Prostate gland (tissue), 2 donors: ENCODE measurements at regions not wholly inside any gene's neighbourhood (a gene's known extent, or its start where the extent isn't known, plus 50 kb on each side); places are given as distances from the start of the nearest gene placed in this dataset.
"Not testable (repeated sequence)": the region's sequence is repeated elsewhere in the genome, so short reads cannot be mapped to it uniquely, and the experiment has no call there.

Source experiments
- DNase-seq: peaks from one replicate; pipeline ENCODE4 v3.0.0-alpha.2; 2019; ENCODE audit warnings: low spot score
- H3K27ac ChIP-seq, 2 donors: fragments of 200-600 bp; sonication (generic); 2 replicates each; pipeline ENCODE4 v1.5.1; 2017 to 2019
- H3K27me3 ChIP-seq: fragments of 200-600 bp; sonication (generic); replicated peaks from 2 replicates; pipeline ENCODE4 v1.5.1; 2019; ENCODE audit not compliant: insufficient read depth
- H3K36me3 ChIP-seq, 2 donors: fragments of 200-600 bp; sonication (generic); 1 replicate in 1 of 2; 2 replicates in 1 of 2; pipeline versions ENCODE4 v1.5.1 to v1.8.1; 2017 to 2019
- H3K4me1 ChIP-seq: fragments of 200-600 bp; sonication (generic); replicated peaks from 2 replicates; pipeline ENCODE4 v1.5.1; 2019
- H3K4me3 ChIP-seq, 2 donors: fragments of 200-600 bp; sonication (generic); 2 replicates each; pipeline ENCODE4 v1.5.1; 2017 to 2019
- H3K9me3 ChIP-seq: fragments of 200-600 bp; sonication (generic); 2 replicates; pipeline ENCODE4 v1.5.1; 2017
- POLR2A ChIP-seq: fragments of 450-650 bp; IDR thresholded peaks from one replicate; pipeline ENCODE4 v1.6.1; 2016; ENCODE audit warnings: antibody characterized with exemption, mild to moderate bottlenecking
- POLR2AphosphoS5 ChIP-seq: sonication (generic); formaldehyde crosslinking; IDR thresholded peaks from one replicate; pipeline ENCODE4 v1.6.1; 2017; ENCODE audit warnings: antibody characterized with exemption
- WGBS: methylation state at CpG from one replicate; pipeline ENCODE4 v1.1.5; 2018; 5-methylcytosine and 5-hydroxymethylcytosine counted together
- intact Hi-C: fragments of 100-400 bp; cut with DNase I; formaldehyde crosslinking; loops from one replicate; pipeline ENCODE4 v1.14.2; 2022
- TF ChIP-seq, protein P1 (sequence below), 4 experiments: fragments of 200-600 bp in 2 of 4; fragments of 450-650 bp in 2 of 4; sonication (generic) in 2 of 4; IDR thresholded peaks; 1 replicate in 3 of 4; 2 replicates in 1 of 4; pipeline ENCODE4 v1.5.1; 2016 to 2019; ENCODE audit warnings: antibody characterized with exemption in 4 of 4, mild to moderate bottlenecking in 2 of 4, moderate library complexity in 2 of 4

DNA sequence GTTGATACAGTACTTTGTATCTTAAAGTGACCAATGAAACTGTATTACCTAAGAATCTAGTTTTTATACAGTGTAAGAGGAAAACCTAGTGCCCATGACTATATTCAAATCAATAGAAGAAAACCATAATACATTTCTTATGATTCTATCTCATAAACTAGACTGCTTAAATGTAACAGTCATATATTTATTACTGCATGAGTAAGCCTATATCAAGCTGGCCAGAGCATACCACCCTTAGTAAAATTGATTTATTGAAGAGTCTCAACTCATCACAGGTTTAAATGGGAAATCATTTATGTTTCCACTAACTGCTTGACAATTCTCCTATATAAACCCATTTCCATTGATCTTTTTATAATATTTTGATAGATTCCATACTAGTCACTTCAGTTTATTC lies 1059.2 kb upstream of the LRRTM1 start:
- intact Hi-C loops, result no loop called here
- Histone ChIP-seq H3K4me3 (no peak overlapping the region), H3K9me3 (no peaks in the 10 kb centered on the region), H3K4me1 (no peaks in the 10 kb centered on the region), H3K27me3 (no peaks in the 10 kb centered on the region), H3K27ac (no peak overlapping the region), H3K36me3 (no peaks in the 10 kb centered on the region)
- no peak for TF ChIP-seq POLR2AphosphoS5
- no peak for TF ChIP-seq POLR2A
- TF ChIP-seq, protein P1, sequence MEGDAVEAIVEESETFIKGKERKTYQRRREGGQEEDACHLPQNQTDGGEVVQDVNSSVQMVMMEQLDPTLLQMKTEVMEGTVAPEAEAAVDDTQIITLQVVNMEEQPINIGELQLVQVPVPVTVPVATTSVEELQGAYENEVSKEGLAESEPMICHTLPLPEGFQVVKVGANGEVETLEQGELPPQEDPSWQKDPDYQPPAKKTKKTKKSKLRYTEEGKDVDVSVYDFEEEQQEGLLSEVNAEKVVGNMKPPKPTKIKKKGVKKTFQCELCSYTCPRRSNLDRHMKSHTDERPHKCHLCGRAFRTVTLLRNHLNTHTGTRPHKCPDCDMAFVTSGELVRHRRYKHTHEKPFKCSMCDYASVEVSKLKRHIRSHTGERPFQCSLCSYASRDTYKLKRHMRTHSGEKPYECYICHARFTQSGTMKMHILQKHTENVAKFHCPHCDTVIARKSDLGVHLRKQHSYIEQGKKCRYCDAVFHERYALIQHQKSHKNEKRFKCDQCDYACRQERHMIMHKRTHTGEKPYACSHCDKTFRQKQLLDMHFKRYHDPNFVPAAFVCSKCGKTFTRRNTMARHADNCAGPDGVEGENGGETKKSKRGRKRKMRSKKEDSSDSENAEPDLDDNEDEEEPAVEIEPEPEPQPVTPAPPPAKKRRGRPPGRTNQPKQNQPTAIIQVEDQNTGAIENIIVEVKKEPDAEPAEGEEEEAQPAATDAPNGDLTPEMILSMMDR (IDR thresholded peaks at IDR 0.05), result no peak
- DNase-seq, result no peak

GRCh38 chr2:81362468-81362867 lies 1057.9 kb upstream of the LRRTM1 start:
- 91% methylated on average over 11 of the region's 11 CpGs for WGBS
- intact Hi-C loops, result not testable (repeated sequence)

GRCh38 chr2:81355436-81355835 lies 1050.9 kb upstream of the LRRTM1 start:
- Histone ChIP-seq H3K27me3 (no peaks in the 10 kb centered on the region), H3K9me3 (no peaks in the 10 kb centered on the region), H3K4me1 (no peaks in the 10 kb centered on the region), H3K36me3 (no peaks in the 10 kb centered on the region), H3K27ac (no peak overlapping the region), H3K4me3 (no peak overlapping the region)
- DNase-seq, result no peak
- no peak for TF ChIP-seq POLR2AphosphoS5
- TF ChIP-seq POLR2A, result no peak
- TF ChIP-seq, protein P1 (IDR thresholded peaks at IDR 0.05), result no peak
- WGBS, result 24% methylated on average over 1 of the region's 1 CpG
- intact Hi-C loops, result no loop called here

More at GRCh38 chr2:81362468-81362867, 1057.9 kb upstream of the LRRTM1 start:
- not testable (repeated sequence) for H3K4me3 ChIP-seq, DNase-seq, H3K36me3 ChIP-seq, H3K27me3 ChIP-seq, H3K27ac ChIP-seq, H3K4me1 ChIP-seq, H3K9me3 ChIP-seq

DNA sequence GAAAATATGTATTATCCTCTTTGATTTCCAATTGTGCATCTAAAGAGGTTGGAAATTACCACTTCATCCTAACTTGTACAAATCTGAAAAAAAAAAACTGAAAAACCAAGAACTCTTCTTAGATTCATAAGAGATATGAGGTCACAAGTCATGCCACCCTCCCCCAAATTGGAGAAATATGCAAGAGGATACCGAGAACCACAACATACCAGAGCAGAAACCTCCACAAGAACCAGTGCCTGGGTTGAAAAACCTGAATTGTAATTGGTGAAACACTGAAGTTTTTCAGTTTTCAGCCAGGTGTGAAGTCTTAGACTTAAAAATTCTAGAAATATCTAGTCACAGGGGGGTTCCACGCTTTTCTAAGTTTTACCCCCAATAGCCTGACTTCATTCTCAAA lies 1029.5 kb upstream of the LRRTM1 start:
- TF ChIP-seq, protein P1 (IDR thresholded peaks at IDR 0.05), result no peak
- no peak for TF ChIP-seq POLR2AphosphoS5
- TF ChIP-seq POLR2A, result no peak
- Histone ChIP-seq H3K27ac (no peak overlapping the region), H3K36me3 (no peaks in the 10 kb centered on the region), H3K27me3 (no peaks in the 10 kb centered on the region), H3K9me3 (no peaks in the 10 kb centered on the region), H3K4me1 (no peaks in the 10 kb centered on the region), H3K4me3 (no peak overlapping the region)
- 77% methylated on average over 2 of the region's 2 CpGs for WGBS
- no peak for DNase-seq
- intact Hi-C loops, result no loop called here

- 90% methylated on average over 2 of the region's 2 CpGs for WGBS
- intact Hi-C loops, result no loop called here
- TF ChIP-seq POLR2AphosphoS5 (no peak), POLR2A (no peak)
- TF ChIP-seq, protein P1 (IDR thresholded peaks at IDR 0.05), result no peak
- Histone ChIP-seq H3K36me3 (no peaks in the 10 kb centered on the region), H3K9me3 (no peaks in the 10 kb centered on the region), H3K4me3 (no peak overlapping the region), H3K27ac (no peak overlapping the region), H3K4me1 (no peaks in the 10 kb centered on the region), H3K27me3 (no peaks in the 10 kb centered on the region)
- DNase-seq, result no peak
These were observed 1024.4 kb upstream of the LRRTM1 start for GRCh38 chr2:81328968-81329367.
